HEK293 (cell line): ENCODE measurements at regions not wholly inside any gene's neighbourhood (a gene's known extent, or its start where the extent isn't known, plus 50 kb on each side); places are given as distances from the start of the nearest gene placed in this dataset.

Experiments used
- CTCF ChIA-PET: fragments of 350-600 bp; formaldehyde crosslinking; extraction: SDS; loops from one replicate; lab custom pipeline; 2021; ENCODE audit warnings: antibody characterized with exemption; lab: Yijun Ruan, JAX
- POLR2A ChIA-PET: fragments of 300-600 bp; formaldehyde crosslinking; extraction: SDS; loops from one replicate; lab custom pipeline; 2020; ENCODE audit warnings: antibody characterized with exemption, inconsistent platforms; lab: Yijun Ruan, JAX
- H3K27ac ChIP-seq: fragments of 200-500 bp; sonication (Bioruptor generic); 2 replicates; pipeline ENCODE4 v1.5.1; 2014; ENCODE audit warnings: low read depth, low read length, control low read depth, inconsistent platforms; ENCODE audit errors: extremely low read depth
- H3K36me3 ChIP-seq, 2 experiments: fragments of 200-500 bp in 1 of 2; sonication (Bioruptor generic) in 1 of 2; 1 replicate in 1 of 2; 2 replicates in 1 of 2; pipeline ENCODE4 v1.5.1; 2014 to 2017; ENCODE audit warnings: inconsistent platforms in 2 of 2, low read length in 2 of 2; ENCODE audit not compliant: control insufficient read depth in 2 of 2, insufficient read depth in 1 of 2
- H3K4me1 ChIP-seq: fragments of 200-500 bp; sonication (Bioruptor generic); 2 replicates; pipeline ENCODE4 v1.5.1; 2014; ENCODE audit warnings: mild to moderate bottlenecking, low read length, inconsistent platforms; ENCODE audit not compliant: control insufficient read depth, insufficient read depth
- H3K4me3 ChIP-seq: 2 replicates; pipeline ENCODE4 v1.5.1; 2011; ENCODE audit warnings: low read depth, mild to moderate bottlenecking, control low read depth, low read length, moderate library complexity
- H3K9me3 ChIP-seq: fragments of 200-500 bp; sonication (Bioruptor generic); 2 replicates; pipeline ENCODE4 v1.5.1; 2014; ENCODE audit warnings: low read depth, low read length, inconsistent platforms; ENCODE audit not compliant: control insufficient read depth, insufficient read depth
- HOXA7 ChIP-seq: sonication (generic); formaldehyde crosslinking; IDR thresholded peaks from 2 replicates; pipeline ENCODE4 v1.8.1; 2022; ENCODE audit warnings: missing genetic modification reagents, borderline replicate concordance
- KLF10 ChIP-seq: fragments of 450-650 bp; IDR thresholded peaks from 2 replicates; pipeline ENCODE4 v1.5.1; 2018; ENCODE audit warnings: missing biosample characterization, mild to moderate bottlenecking, missing genetic modification characterization
- RBAK ChIP-seq: fragments of 450-650 bp; formaldehyde crosslinking; IDR thresholded peaks from 2 replicates; pipeline ENCODE4 v1.5.1; 2016; ENCODE audit warnings: missing biosample characterization, missing genetic modification characterization
- TCF7L2 ChIP-seq: IDR thresholded peaks from 2 replicates; pipeline ENCODE4 v1.6.1; 2011; ENCODE audit warnings: low read depth, mild to moderate bottlenecking, inconsistent platforms, low read length, moderate library complexity, borderline replicate concordance
- YY1 ChIP-seq: fragments of 450-650 bp; formaldehyde crosslinking; IDR thresholded peaks from 2 replicates; pipeline ENCODE4 v1.5.1; 2018; ENCODE audit warnings: missing biosample characterization, missing genetic modification characterization
- ZNF132 ChIP-seq: fragments of 450-650 bp; formaldehyde crosslinking; IDR thresholded peaks from 2 replicates; pipeline ENCODE4 v1.5.1; 2017; ENCODE audit warnings: missing biosample characterization, missing genetic modification characterization, borderline replicate concordance
- ZNF133 ChIP-seq: fragments of 450-650 bp; formaldehyde crosslinking; IDR thresholded peaks from 2 replicates; pipeline ENCODE4 v1.5.1; 2016; ENCODE audit warnings: missing biosample characterization, missing genetic modification characterization
- ZNF140 ChIP-seq: fragments of 450-650 bp; formaldehyde crosslinking; IDR thresholded peaks from 2 replicates; pipeline ENCODE4 v1.5.1; 2016; ENCODE audit warnings: missing biosample characterization, missing genetic modification characterization
- ZNF202 ChIP-seq: fragments of 450-650 bp; formaldehyde crosslinking; IDR thresholded peaks from 2 replicates; pipeline ENCODE4 v1.5.1; 2016; ENCODE audit warnings: missing biosample characterization, missing genetic modification characterization, borderline replicate concordance
- ZNF214 ChIP-seq: fragments of 450-650 bp; formaldehyde crosslinking; IDR thresholded peaks from 2 replicates; pipeline ENCODE4 v1.5.1; 2017; ENCODE audit warnings: missing biosample characterization, mild to moderate bottlenecking, missing genetic modification characterization, borderline replicate concordance
- ZNF341 ChIP-seq: fragments of 450-650 bp; formaldehyde crosslinking; IDR thresholded peaks from 2 replicates; pipeline ENCODE4; 2016; ENCODE audit warnings: low read depth, missing biosample characterization, missing genetic modification characterization
- ZNF48 ChIP-seq: fragments of 450-650 bp; formaldehyde crosslinking; IDR thresholded peaks from 2 replicates; pipeline ENCODE4 v1.5.1; 2016; ENCODE audit warnings: missing biosample characterization, missing genetic modification characterization
- ZNF513 ChIP-seq: fragments of 450-650 bp; IDR thresholded peaks from 2 replicates; pipeline ENCODE4 v1.5.1; 2018; ENCODE audit warnings: missing biosample characterization, missing genetic modification characterization
- ZNF518A ChIP-seq: fragments of 450-650 bp; formaldehyde crosslinking; conservative IDR thresholded peaks from 2 replicates; pipeline ENCODE4 v1.5.1; 2016; ENCODE audit warnings: low read depth, missing biosample characterization, missing genetic modification characterization
- ZNF555 ChIP-seq: fragments of 450-650 bp; formaldehyde crosslinking; conservative IDR thresholded peaks from 2 replicates; pipeline ENCODE4 v1.5.1; 2017; ENCODE audit warnings: missing biosample characterization, mild to moderate bottlenecking, missing genetic modification characterization, inconsistent platforms
- ZNF561 ChIP-seq: fragments of 450-650 bp; IDR thresholded peaks from 2 replicates; pipeline ENCODE4 v1.5.1; 2018; ENCODE audit warnings: missing biosample characterization, missing genetic modification characterization, borderline replicate concordance
- ZNF837 ChIP-seq: fragments of 450-650 bp; formaldehyde crosslinking; IDR thresholded peaks from 2 replicates; pipeline ENCODE4 v1.5.1; 2016; ENCODE audit warnings: missing biosample characterization, missing genetic modification characterization
- TF ChIP-seq, protein P1 (sequence below): fragments of 450-650 bp; formaldehyde crosslinking; IDR thresholded peaks from 2 replicates; pipeline ENCODE4 v1.5.1; 2016; ENCODE audit warnings: missing biosample characterization, missing genetic modification characterization
- TF ChIP-seq, protein P2 (sequence below): fragments of 450-650 bp; formaldehyde crosslinking; IDR thresholded peaks from 2 replicates; pipeline ENCODE4 v1.5.1; 2016; ENCODE audit warnings: missing biosample characterization, missing genetic modification characterization
- TF ChIP-seq, protein P3 (sequence below): fragments of 450-650 bp; formaldehyde crosslinking; IDR thresholded peaks from 2 replicates; pipeline ENCODE4 v1.5.1; 2017; ENCODE audit warnings: missing biosample characterization, mild to moderate bottlenecking, missing genetic modification characterization, moderate library complexity

- no peak overlapping the region for H3K27ac ChIP-seq
- CTCF ChIA-PET = interaction anchor here (1.2 kb wide), 1 partner anchor 1509 kb away, joined by 3 read pairs; no protein-coding TSS in a partner anchor
- H3K9me3 ChIP-seq = no peaks in the 10 kb centered on the region
- H3K4me1 ChIP-seq = no peaks in the 10 kb centered on the region
- no peaks in the 10 kb centered on the region for H3K36me3 ChIP-seq
- TF ChIP-seq TCF7L2 = no peak
- no peak for TF ChIP-seq YY1 (tag by site-specific recombination)
- TF ChIP-seq ZNF513 = no peak
- TF ChIP-seq RBAK (tag by site-specific recombination) = no peak
- TF ChIP-seq ZNF214 (tag by site-specific recombination) = no peak
- no peak for TF ChIP-seq ZNF555 (tag by site-specific recombination)
- no peak for TF ChIP-seq ZNF518A (tag by site-specific recombination)
- no peak for TF ChIP-seq ZNF341
- no peak for TF ChIP-seq ZNF132 (tag by site-specific recombination)
- TF ChIP-seq, protein P1, sequence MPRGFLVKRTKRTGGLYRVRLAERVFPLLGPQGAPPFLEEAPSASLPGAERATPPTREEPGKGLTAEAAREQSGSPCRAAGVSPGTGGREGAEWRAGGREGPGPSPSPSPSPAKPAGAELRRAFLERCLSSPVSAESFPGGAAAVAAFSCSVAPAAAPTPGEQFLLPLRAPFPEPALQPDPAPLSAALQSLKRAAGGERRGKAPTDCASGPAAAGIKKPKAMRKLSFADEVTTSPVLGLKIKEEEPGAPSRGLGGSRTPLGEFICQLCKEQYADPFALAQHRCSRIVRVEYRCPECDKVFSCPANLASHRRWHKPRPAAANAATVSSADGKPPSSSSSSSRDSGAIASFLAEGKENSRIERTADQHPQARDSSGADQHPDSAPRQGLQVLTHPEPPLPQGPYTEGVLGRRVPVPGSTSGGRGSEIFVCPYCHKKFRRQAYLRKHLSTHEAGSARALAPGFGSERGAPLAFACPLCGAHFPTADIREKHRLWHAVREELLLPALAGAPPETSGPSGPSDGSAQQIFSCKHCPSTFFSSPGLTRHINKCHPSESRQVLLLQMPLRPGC (tag by site-specific recombination) = no peak
- no peak for TF ChIP-seq ZNF48 (tag by site-specific recombination)
- TF ChIP-seq KLF10 (tag by site-specific recombination) = no peak
- TF ChIP-seq ZNF133 (tag by site-specific recombination) = no peak
- TF ChIP-seq ZNF837 (tag by site-specific recombination) = no peak
- TF ChIP-seq, protein P2, sequence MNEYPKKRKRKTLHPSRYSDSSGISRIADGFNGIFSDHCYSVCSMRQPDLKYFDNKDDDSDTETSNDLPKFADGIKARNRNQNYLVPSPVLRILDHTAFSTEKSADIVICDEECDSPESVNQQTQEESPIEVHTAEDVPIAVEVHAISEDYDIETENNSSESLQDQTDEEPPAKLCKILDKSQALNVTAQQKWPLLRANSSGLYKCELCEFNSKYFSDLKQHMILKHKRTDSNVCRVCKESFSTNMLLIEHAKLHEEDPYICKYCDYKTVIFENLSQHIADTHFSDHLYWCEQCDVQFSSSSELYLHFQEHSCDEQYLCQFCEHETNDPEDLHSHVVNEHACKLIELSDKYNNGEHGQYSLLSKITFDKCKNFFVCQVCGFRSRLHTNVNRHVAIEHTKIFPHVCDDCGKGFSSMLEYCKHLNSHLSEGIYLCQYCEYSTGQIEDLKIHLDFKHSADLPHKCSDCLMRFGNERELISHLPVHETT = no peak
- TF ChIP-seq, protein P3, sequence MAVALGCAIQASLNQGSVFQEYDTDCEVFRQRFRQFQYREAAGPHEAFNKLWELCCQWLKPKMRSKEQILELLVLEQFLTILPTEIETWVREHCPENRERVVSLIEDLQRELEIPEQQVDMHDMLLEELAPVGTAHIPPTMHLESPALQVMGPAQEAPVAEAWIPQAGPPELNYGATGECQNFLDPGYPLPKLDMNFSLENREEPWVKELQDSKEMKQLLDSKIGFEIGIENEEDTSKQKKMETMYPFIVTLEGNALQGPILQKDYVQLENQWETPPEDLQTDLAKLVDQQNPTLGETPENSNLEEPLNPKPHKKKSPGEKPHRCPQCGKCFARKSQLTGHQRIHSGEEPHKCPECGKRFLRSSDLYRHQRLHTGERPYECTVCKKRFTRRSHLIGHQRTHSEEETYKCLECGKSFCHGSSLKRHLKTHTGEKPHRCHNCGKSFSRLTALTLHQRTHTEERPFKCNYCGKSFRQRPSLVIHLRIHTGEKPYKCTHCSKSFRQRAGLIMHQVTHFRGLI (tag by site-specific recombination) = no peak
- no peak for TF ChIP-seq ZNF140 (tag by site-specific recombination)
- no peak for TF ChIP-seq HOXA7
- no peak for TF ChIP-seq ZNF202 (tag by site-specific recombination)
- no peak for TF ChIP-seq ZNF561 (tag by site-specific recombination)
- TF ChIP-seq, all 188 proteins: peak for 0
- POLR2A ChIA-PET = no interaction called here
- H3K4me3 ChIP-seq = no peak overlapping the region
Observed at GRCh38 chr11:24384240-24384639, 112.6 kb upstream of the LUZP2 start.
